ENCODE measurements at regions not wholly inside any gene's neighbourhood (a gene's known extent, or its start where the extent isn't known, plus 50 kb on each side); places are given as distances from the start of the nearest gene placed in this dataset.

GRCh38 chr20:6295867-6296256 lies 173.0 kb upstream of the FERMT1 start:
- TF ChIP-seq ELF1 (IDR thresholded peaks at IDR 0.05; ENCODE audit: borderline replicate concordance, low read depth) (no peak), CTCF (IDR thresholded peaks at IDR 0.05 in 2 of 3, conservative IDR thresholded peaks at IDR 0.05 in 1 of 3; ENCODE audit: borderline replicate concordance in 1 of 3, insufficient read depth in 1 of 3, low read depth in 2 of 3, low read length in 2 of 3) (no peak), RAD21 (IDR thresholded peaks at IDR 0.05; ENCODE audit: low read depth) (no peak), EZH2 (IDR thresholded peaks at IDR 0.05) (no peak), REST (IDR thresholded peaks at IDR 0.05; ENCODE audit: low read depth) (no peak), MAX (IDR thresholded peaks at IDR 0.05) (no peak), FOSL1 (IDR thresholded peaks at IDR 0.05; ENCODE audit: low read depth) (no peak)

All from HCT116 (cell line).